ENCODE measurements at regions not wholly inside any gene's neighbourhood (a gene's known extent, or its start where the extent isn't known, plus 50 kb on each side); places are given as distances from the start of the nearest gene placed in this dataset.

DNA sequence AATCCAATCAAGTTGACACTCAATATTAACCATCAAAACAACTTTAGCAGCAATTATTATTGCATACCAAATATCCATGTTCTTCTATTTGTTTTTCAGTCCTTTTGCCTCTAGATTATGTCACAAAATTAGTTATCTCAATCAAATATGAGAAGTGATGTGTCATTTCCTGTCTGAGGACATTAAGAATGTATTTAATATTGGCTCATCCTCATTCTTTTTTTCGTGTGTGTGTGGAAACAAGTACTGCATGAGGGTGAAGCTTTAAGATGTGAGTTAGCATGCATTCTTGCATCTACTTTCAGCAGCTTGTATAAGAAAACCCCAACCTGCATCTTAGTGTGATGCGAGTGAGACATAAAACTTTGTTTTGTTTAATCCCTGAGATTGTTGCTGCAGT is 301.4 kb downstream of the GRIA2 start:
- TF ChIP-seq POLR2A (IDR thresholded peaks at IDR 0.05), result no peak
- TF ChIP-seq, protein P1, sequence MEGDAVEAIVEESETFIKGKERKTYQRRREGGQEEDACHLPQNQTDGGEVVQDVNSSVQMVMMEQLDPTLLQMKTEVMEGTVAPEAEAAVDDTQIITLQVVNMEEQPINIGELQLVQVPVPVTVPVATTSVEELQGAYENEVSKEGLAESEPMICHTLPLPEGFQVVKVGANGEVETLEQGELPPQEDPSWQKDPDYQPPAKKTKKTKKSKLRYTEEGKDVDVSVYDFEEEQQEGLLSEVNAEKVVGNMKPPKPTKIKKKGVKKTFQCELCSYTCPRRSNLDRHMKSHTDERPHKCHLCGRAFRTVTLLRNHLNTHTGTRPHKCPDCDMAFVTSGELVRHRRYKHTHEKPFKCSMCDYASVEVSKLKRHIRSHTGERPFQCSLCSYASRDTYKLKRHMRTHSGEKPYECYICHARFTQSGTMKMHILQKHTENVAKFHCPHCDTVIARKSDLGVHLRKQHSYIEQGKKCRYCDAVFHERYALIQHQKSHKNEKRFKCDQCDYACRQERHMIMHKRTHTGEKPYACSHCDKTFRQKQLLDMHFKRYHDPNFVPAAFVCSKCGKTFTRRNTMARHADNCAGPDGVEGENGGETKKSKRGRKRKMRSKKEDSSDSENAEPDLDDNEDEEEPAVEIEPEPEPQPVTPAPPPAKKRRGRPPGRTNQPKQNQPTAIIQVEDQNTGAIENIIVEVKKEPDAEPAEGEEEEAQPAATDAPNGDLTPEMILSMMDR (IDR thresholded peaks at IDR 0.05), result no peak

Data from sigmoid colon (tissue), 3 donors.